GM11168 (cell line): ENCODE measurements at regions not wholly inside any gene's neighbourhood (a gene's known extent, or its start where the extent isn't known, plus 50 kb on each side); places are given as distances from the start of the nearest gene placed in this dataset.
"Not testable (repeated sequence)": the region's sequence is repeated elsewhere in the genome, so short reads cannot be mapped to it uniquely, and the experiment has no call there.

Experiments
- in situ Hi-C: fragments of 300-500 bp; cut with MboI; formaldehyde crosslinking; loops from one replicate; pipeline ENCODE4 v1.12.0; 2022; ENCODE audit warnings: low sequenced_read_pairs; ENCODE audit not compliant: unreplicated experiment

DNA sequence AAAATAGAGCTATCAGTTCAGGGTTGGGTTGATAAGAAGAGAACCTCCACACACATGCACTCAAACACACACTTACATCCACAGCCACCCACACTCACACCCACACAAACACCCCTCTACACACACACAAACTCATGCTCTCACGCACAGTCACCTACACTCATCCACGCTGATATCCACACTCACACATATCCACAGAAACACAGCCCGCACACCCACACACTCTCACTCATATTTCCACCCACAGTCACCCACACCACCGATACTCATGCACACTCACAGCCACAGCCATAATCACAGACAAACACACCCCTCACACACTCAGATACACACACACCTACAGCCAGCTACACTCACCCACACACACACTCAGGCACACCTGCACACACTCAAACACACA lies 333.0 kb upstream of the TPK1 start:
- in situ Hi-C loops: no loop called here

GRCh38 chr7:145168427-145168826 lies 332.6 kb upstream of the TPK1 start:
- in situ Hi-C loops: no loop called here

- in situ Hi-C loops: no loop called here
Observed at GRCh38 chr7:145156834-145157233, 321.0 kb upstream of the TPK1 start.

GRCh38 chr7:145152589-145152988 lies 316.7 kb upstream of the TPK1 start:
- in situ Hi-C loops: no loop called here

DNA sequence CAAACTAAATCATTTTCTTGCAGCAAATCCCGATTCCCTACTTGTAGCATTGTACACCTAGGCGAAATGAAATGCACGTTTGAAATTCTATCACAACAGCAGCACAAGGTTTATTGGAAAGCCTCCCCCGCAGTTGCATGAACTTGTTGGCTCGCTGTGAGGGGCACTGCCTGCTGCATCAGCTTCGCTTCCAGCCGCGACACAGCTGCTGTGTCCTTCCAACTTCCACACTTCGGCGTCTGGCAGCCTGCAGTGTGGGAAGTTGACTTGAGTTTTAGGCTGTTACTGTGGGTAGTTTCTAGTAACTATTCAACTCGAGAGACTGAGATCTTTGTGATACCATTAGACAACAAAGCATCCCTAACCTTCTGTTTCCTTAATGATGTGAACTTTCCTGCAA lies 315.8 kb upstream of the TPK1 start:
- in situ Hi-C loops: no loop called here

GRCh38 chr7:145147865-145148264 lies 312.0 kb upstream of the TPK1 start:
- in situ Hi-C loops: no loop called here

- in situ Hi-C loops: no loop called here
Observed at GRCh38 chr7:145143685-145144084, 307.8 kb upstream of the TPK1 start.

DNA sequence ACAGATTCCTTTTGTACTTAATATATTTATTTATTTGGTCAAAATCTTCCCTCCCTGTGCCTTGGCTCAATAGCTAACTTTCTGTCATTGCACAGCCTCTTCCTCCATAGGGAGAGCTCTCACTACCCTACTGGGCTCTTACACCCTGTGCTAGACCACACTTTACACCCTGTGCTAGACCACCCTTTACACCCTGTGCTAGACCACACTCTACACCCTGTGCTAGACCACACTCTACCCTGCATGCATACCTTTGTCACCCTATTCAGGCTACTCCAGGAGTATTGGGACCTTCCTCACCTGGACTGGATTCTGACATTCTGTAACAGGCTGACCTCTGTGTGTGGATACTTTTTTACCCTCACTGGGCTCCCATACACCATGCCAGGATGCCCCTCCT lies 298.5 kb upstream of the TPK1 start:
- in situ Hi-C loops: no loop called here

GRCh38 chr7:145123502-145123901 lies 287.6 kb upstream of the TPK1 start:
- in situ Hi-C loops: no loop called here

GRCh38 chr7:145106001-145106400 lies 270.1 kb upstream of the TPK1 start:
- in situ Hi-C loops: no loop called here

DNA sequence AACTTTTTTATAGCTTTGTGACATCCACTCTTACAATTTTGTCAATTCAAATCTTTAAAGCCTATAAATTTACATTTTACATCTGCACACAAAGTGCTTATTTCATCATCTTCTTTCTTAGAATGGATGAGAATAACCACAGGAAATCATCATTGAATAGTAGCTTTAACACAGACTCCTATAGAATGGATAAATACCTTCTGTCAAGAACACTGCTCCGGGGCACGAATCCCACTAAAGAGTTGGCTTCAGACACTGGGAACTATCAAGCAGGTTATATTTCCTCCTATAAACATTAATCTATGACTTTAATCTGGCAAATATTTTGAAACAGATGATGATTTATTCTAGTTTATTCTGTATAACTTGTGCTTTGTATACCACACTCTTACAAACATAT lies 269.7 kb upstream of the TPK1 start:
- in situ Hi-C loops: no loop called here

DNA sequence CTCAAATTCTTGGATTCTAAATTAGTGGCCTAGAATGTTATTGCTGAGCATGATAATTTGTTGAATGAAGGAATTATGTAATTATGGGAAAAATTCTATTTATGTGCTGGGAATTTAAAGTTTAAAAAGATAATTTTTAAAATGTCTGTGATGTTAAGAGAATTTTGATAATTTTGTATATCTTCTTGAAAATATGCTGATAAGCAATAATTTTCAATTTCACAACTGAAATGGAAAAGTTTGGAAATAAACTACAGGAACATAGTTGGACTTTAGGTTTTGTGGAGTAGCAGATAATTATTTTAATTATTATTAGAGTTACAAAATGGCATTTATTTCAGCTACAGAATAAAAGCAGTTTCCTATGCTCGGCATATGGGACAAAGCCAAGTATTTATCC lies 268.5 kb upstream of the TPK1 start:
- in situ Hi-C loops: no loop called here

- in situ Hi-C loops: not testable (repeated sequence)
Observed at GRCh38 chr7:145102199-145102598, 266.3 kb upstream of the TPK1 start.

- in situ Hi-C loops: no loop called here
Observed at GRCh38 chr7:145092766-145093165, 256.9 kb upstream of the TPK1 start.

GRCh38 chr7:145088111-145088745 lies 252.4 kb upstream of the TPK1 start:
- in situ Hi-C loops: no loop called here

DNA sequence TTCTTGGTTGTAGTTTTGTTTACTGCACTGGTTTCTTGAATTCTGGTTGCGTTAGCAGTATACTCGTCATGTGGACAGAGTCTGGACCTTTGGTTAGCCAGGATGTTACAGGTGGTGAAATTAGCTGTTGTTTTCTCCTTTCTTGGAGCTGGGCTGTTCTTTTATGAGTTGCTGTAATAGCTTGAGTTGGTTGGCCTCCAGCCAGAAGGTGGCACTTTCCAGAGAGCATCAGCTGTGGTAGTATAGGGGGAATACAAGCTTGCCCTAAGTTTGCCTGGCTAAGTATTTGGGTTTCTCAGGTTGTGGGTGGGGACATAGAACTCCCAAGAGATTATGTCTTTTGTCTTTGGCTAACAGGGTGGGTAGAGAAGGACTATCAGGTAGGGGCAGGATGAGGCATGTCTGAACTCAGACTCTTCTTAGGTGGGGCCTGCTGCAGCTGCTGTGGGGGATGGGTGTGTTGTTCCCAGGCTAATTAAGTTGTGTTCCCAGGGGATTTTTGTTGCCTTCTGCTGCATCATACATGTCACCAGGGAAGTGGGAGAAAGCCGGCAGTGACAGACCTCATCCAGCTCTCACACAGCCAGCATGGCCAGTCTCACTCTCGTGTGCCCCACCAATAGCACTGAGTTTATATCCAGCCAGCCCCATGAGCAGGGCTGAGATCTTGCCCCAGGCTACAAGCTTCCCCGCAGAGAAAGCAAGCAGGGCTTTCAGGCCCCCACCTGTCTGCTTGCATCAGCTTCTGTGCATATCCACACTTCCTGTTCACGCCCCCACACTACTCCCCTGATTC lies 246.7 kb upstream of the TPK1 start:
- in situ Hi-C loops: no loop called here

DNA sequence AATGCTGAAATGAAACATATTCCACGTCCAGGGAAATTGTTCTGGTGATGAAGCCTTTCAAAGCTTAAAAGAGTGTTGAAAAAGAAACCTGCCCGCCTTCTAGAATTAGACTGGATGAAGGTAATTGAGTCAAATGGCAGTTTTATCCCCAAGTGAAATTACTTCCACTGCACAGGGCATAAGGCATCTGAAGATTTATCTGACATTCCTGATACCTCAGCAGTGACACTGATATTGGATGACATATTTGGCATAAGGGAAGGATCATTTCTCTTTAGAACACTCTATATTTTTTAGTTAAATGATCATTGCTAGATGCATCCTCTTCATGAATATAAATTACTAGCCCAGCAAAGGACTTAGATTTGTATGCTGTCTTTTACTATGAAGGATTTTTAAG lies 229.6 kb upstream of the TPK1 start:
- in situ Hi-C loops: no loop called here

- in situ Hi-C loops: no loop called here
Observed at GRCh38 chr7:145064114-145064513, 228.3 kb upstream of the TPK1 start.

DNA sequence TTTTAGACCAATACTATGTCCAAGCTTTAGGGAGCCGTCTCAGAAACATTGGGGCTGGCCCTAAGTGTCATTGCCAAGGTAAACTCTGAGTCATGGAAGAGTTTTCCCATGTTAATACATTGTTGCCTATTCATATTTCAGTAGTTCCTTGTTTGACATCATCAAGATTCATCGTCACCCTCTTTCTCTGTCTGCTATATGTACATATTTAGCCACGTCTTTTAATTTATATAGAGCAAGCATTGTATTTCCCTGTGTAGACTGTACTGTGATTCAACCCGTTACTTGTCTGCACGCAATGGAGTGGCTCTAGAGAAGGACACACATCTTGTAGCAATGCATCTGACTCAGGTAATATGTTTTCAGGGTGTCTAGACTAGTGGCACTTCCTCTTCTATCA lies 217.9 kb upstream of the TPK1 start:
- in situ Hi-C loops: no loop called here

- in situ Hi-C loops: no loop called here
Observed at GRCh38 chr7:145050415-145050814, 214.6 kb upstream of the TPK1 start.

- in situ Hi-C loops: loop anchor here (25.0 kb wide), 1 partner anchor 1050 kb away; no protein-coding TSS in a partner anchor
Observed at GRCh38 chr7:145036604-145037405, 201.0 kb upstream of the TPK1 start.
